K562 (cell line): ENCODE measurements at regions not wholly inside any gene's neighbourhood (a gene's known extent, or its start where the extent isn't known, plus 50 kb on each side); places are given as distances from the start of the nearest gene placed in this dataset.

Experiments
- BACH1 ChIP-seq: fragments of 200-800 bp; sonication (Bioruptor generic); IDR thresholded peaks from 2 replicates; pipeline ENCODE4 v1.6.1; 2016; ENCODE audit warnings: missing genetic modification characterization, missing compliant biosample characterization
- BCLAF1 ChIP-seq, 2 experiments: fragments of 450-650 bp in 1 of 2; IDR thresholded peaks; 2 replicates each; pipeline ENCODE4 v1.6.1; 2011 to 2017; ENCODE audit warnings: low read depth in 2 of 2, antibody characterized with exemption in 1 of 2, borderline replicate concordance in 1 of 2, low read length in 1 of 2, mild to moderate bottlenecking in 1 of 2, mixed read lengths in 1 of 2; ENCODE audit not compliant: control insufficient read depth in 1 of 2
- CHD7 ChIP-seq: fragments of 200-600 bp; sonication (generic); IDR thresholded peaks from one replicate; pipeline ENCODE4 v1.6.1; 2012; ENCODE audit warnings: mild to moderate bottlenecking, low read depth, low read length, inconsistent platforms
- CREM ChIP-seq: IDR thresholded peaks from 2 replicates; pipeline ENCODE4 v1.6.1; 2014; ENCODE audit warnings: antibody characterized with exemption, low read depth
- CTCF ChIP-seq, 3 experiments: IDR thresholded peaks in 2 of 3; conservative IDR thresholded peaks in 1 of 3; 2 replicates each; pipeline ENCODE4 v1.5.1; 2011 to 2012; ENCODE audit warnings: low read length in 3 of 3, mild to moderate bottlenecking in 3 of 3, control low read depth in 2 of 3, improper control_type of control experiment in 1 of 3, inconsistent platforms in 1 of 3, low read depth in 1 of 3, mixed read lengths in 1 of 3, moderate library complexity in 1 of 3; ENCODE audit not compliant: insufficient read depth in 2 of 3
- E2F3 ChIP-seq: fragments of 250-450 bp; sonication (Bioruptor Pico); IDR thresholded peaks from 2 replicates; pipeline ENCODE4 v1.4.0; 2020; ENCODE audit warnings: mild to moderate bottlenecking
- NR1H2 ChIP-seq: sonication (generic); formaldehyde crosslinking; IDR thresholded peaks from 2 replicates; pipeline ENCODE4 v1.4.0; 2020; ENCODE audit warnings: mild to moderate bottlenecking, missing genetic modification reagents
- TCF7L2 ChIP-seq: fragments of 150-350 bp; IDR thresholded peaks from 2 replicates; pipeline ENCODE4 v1.6.1; 2016; ENCODE audit warnings: low read depth, mild to moderate bottlenecking, low read length, moderate library complexity
- ZNF785 ChIP-seq: fragments of 250-450 bp; sonication (Bioruptor Pico); IDR thresholded peaks from 2 replicates; pipeline ENCODE4 v1.4.0; 2020; ENCODE audit warnings: mild to moderate bottlenecking

- no peak for TF ChIP-seq TCF7L2
- no peak for TF ChIP-seq ZNF785 (CRISPR knock-in tag)
- TF ChIP-seq BACH1 (tag) = no peak
- no peak for TF ChIP-seq E2F3
- TF ChIP-seq CREM = no peak
- TF ChIP-seq NR1H2 (CRISPR knock-in tag) = no peak
- TF ChIP-seq CTCF (IDR thresholded peaks at IDR 0.05 in 2 of 3, conservative IDR thresholded peaks at IDR 0.05 in 1 of 3; ENCODE audit: insufficient read depth in 2 of 3, low read depth in 1 of 3, low read length in 3 of 3) = no peak
- no peak for TF ChIP-seq BCLAF1 (IDR thresholded peaks at IDR 0.05; ENCODE audit: borderline replicate concordance in 1 of 2, control insufficient read depth in 1 of 2, low read depth in 2 of 2, low read length in 1 of 2)
- no peak for TF ChIP-seq CHD7
Measured at GRCh38 chr2:238974501-238975166, 126.7 kb downstream of the TWIST2 start.
